Prostate gland (tissue), 2 donors: ENCODE measurements at regions not wholly inside any gene's neighbourhood (a gene's known extent, or its start where the extent isn't known, plus 50 kb on each side); places are given as distances from the start of the nearest gene placed in this dataset.

Source experiments
- POLR2AphosphoS5 ChIP-seq: sonication (generic); formaldehyde crosslinking; IDR thresholded peaks from one replicate; pipeline ENCODE4 v1.6.1; 2017; ENCODE audit warnings: antibody characterized with exemption
- TF ChIP-seq, protein P1 (sequence below), 4 experiments: fragments of 200-600 bp in 2 of 4; fragments of 450-650 bp in 2 of 4; sonication (generic) in 2 of 4; IDR thresholded peaks; 1 replicate in 3 of 4; 2 replicates in 1 of 4; pipeline ENCODE4 v1.5.1; 2016 to 2019; ENCODE audit warnings: antibody characterized with exemption in 4 of 4, mild to moderate bottlenecking in 2 of 4, moderate library complexity in 2 of 4

GRCh38 chr3:135622215-135622614 is 343.3 kb upstream of the PPP2R3A start:
- TF ChIP-seq, protein P1, sequence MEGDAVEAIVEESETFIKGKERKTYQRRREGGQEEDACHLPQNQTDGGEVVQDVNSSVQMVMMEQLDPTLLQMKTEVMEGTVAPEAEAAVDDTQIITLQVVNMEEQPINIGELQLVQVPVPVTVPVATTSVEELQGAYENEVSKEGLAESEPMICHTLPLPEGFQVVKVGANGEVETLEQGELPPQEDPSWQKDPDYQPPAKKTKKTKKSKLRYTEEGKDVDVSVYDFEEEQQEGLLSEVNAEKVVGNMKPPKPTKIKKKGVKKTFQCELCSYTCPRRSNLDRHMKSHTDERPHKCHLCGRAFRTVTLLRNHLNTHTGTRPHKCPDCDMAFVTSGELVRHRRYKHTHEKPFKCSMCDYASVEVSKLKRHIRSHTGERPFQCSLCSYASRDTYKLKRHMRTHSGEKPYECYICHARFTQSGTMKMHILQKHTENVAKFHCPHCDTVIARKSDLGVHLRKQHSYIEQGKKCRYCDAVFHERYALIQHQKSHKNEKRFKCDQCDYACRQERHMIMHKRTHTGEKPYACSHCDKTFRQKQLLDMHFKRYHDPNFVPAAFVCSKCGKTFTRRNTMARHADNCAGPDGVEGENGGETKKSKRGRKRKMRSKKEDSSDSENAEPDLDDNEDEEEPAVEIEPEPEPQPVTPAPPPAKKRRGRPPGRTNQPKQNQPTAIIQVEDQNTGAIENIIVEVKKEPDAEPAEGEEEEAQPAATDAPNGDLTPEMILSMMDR (IDR thresholded peaks at IDR 0.05) = no peak
- no peak for TF ChIP-seq POLR2AphosphoS5
